Spinal cord (tissue), 9 donors: ENCODE measurements at regions not wholly inside any gene's neighbourhood (a gene's known extent, or its start where the extent isn't known, plus 50 kb on each side); places are given as distances from the start of the nearest gene placed in this dataset.
A peak's percentile ranks its signal among the peaks of the same experiment; 100 is the strongest.
"Not testable (repeated sequence)": the region's sequence is repeated elsewhere in the genome, so short reads cannot be mapped to it uniquely, and the experiment has no call there.

Source experiments
- DNase-seq, 6 donors: peaks; one replicate each; pipeline versions ENCODE4 v3.0.0 to v3.0.0-alpha.2; 2013 to 2015; ENCODE audit warnings: low spot score in 6 of 6, low read depth in 4 of 6
- H3K27ac ChIP-seq: one replicate; pipeline ENCODE4 v1.5.1; 2013; ENCODE audit warnings: low read depth, low read length, control low read depth
- H3K27me3 ChIP-seq: one replicate; pipeline ENCODE4 v1.6.1; 2013; ENCODE audit warnings: low read length; ENCODE audit not compliant: control insufficient read depth, insufficient read depth
- H3K36me3 ChIP-seq: one replicate; pipeline ENCODE4 v1.6.1; 2013; ENCODE audit warnings: low read length; ENCODE audit not compliant: control insufficient read depth, insufficient read depth
- H3K4me1 ChIP-seq: one replicate; pipeline ENCODE4 v1.6.1; 2013; ENCODE audit warnings: low read length; ENCODE audit not compliant: control insufficient read depth, insufficient read depth
- H3K4me3 ChIP-seq: one replicate; pipeline ENCODE4 v1.5.1; 2013; ENCODE audit warnings: low read depth, low read length, control low read depth
- H3K9me3 ChIP-seq: one replicate; pipeline ENCODE4 v1.6.1; 2013; ENCODE audit warnings: low read length; ENCODE audit not compliant: control insufficient read depth, insufficient read depth
- WGBS: methylation state at CpG from one replicate; pipeline ENCODE4 v1.1.5; 2013; ENCODE audit warnings: missing lambda C conversion rate; ENCODE audit not compliant: insufficient coverage; 5-methylcytosine and 5-hydroxymethylcytosine counted together
- donor health status: healthy.

DNA sequence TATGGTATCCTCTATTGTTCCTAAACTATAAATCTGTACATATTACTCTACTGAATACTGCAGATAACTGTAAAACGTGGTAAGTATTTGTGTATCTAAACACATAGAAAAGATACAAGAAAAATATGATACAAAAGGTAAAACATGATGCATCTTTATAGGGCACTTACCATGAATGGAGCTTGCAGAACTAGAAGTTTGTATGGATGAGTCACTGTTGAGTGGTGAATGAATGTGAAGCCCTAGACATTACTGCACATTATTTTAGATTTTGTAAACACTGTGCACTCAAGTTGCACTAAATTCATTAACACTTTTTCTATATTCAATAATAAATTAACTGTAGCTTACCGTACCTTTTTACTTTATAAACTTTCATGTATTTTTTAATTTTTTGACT is 357.5 kb downstream of the ZWINT start:
- WGBS: no CpG with 5 or more reads among the region's 2 CpGs
- H3K27me3 ChIP-seq: no peaks in the 10 kb centered on the region
- no peak for DNase-seq

DNA sequence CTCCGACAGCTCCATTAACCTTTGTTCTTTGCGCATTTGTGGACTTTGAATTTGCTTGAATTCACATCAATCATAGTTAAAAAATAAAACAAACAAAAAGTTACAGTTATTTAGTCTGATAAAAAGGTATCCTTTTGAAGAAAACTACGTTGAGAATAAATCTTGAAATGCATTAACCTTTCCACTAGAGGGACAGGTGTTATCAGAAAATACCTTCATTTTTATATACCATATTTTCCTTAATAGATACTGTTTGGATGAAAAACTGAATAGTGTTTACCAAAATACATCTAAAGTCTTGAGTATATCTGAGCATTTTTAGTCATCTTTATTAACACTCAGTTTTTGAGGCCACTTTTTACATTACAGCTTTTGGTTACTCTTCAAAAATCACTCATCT is 371.9 kb downstream of the ZWINT start:
- Histone ChIP-seq H3K36me3 (no peaks in the 10 kb centered on the region), H3K4me1 (no peaks in the 10 kb centered on the region), H3K9me3 (no peaks in the 10 kb centered on the region), H3K27ac (no peak overlapping the region), H3K27me3 (no peaks in the 10 kb centered on the region), H3K4me3 (no peak overlapping the region)
- WGBS: no CpG with 5 or more reads among the region's 3 CpGs
- no peak for DNase-seq

More for the DNA sequence above, 357.5 kb downstream of the ZWINT start:
- Histone ChIP-seq H3K27ac (no peak overlapping the region), H3K36me3 (no peaks in the 10 kb centered on the region), H3K9me3 (no peaks in the 10 kb centered on the region), H3K4me1 (no peaks in the 10 kb centered on the region), H3K4me3 (no peak overlapping the region)

DNA sequence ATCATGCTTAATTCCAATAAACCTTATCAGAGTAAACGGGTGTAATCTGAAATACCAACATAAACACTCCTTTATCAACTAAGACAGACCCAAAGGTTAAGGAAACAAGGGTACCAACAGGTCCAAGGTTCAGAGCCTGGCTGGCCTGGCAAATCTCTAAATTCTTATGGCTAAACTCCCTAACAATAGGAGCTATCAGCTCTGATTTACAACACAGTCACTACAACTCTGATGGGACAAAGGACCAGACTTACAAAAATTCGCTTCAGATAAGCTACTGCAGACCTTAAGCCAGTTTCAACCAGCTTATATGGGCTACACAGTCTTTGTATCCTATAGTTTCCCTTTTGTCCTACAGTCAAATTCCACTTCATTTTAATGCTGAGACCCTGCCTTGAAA is 381.9 kb downstream of the ZWINT start:
- no peaks in the 10 kb centered on the region for H3K27me3 ChIP-seq
- 57% methylated on average over 1 of the region's 2 CpGs for WGBS
- H3K9me3 ChIP-seq: no peaks in the 10 kb centered on the region
- no peak for DNase-seq
- no peak overlapping the region for H3K27ac ChIP-seq
- H3K4me3 ChIP-seq: no peak overlapping the region
- no peaks in the 10 kb centered on the region for H3K36me3 ChIP-seq
- H3K4me1 ChIP-seq: no peaks in the 10 kb centered on the region

GRCh38 chr10:55966101-55966500 is 395.0 kb downstream of the ZWINT start:
- Histone ChIP-seq H3K4me1 (no peaks in the 10 kb centered on the region), H3K4me3 (no peak overlapping the region), H3K27ac (no peak overlapping the region), H3K36me3 (no peaks in the 10 kb centered on the region), H3K9me3 (no peaks in the 10 kb centered on the region), H3K27me3 (no peaks in the 10 kb centered on the region)
- 100% methylated on average over 1 of the region's 2 CpGs for WGBS
- DNase-seq: peak in 1 of 6 donors; percentile 67

GRCh38 chr10:55943403-55943802 is 417.7 kb downstream of the ZWINT start:
- no peaks in the 10 kb centered on the region for H3K27me3 ChIP-seq
- no peaks in the 10 kb centered on the region for H3K4me1 ChIP-seq
- no peaks in the 10 kb centered on the region for H3K36me3 ChIP-seq
- no CpG with 5 or more reads among the region's 3 CpGs for WGBS
- no peak overlapping the region for H3K4me3 ChIP-seq
- no peaks in the 10 kb centered on the region for H3K9me3 ChIP-seq
- H3K27ac ChIP-seq: no peak overlapping the region
- no peak for DNase-seq

GRCh38 chr10:55929291-55929690 is 431.8 kb downstream of the ZWINT start:
- DNase-seq: no peak
- Histone ChIP-seq H3K36me3 (no peaks in the 10 kb centered on the region), H3K9me3 (no peaks in the 10 kb centered on the region), H3K27ac (no peak overlapping the region), H3K4me3 (no peak overlapping the region), H3K4me1 (no peaks in the 10 kb centered on the region), H3K27me3 (no peaks in the 10 kb centered on the region)
- no CpG with 5 or more reads among the region's 1 CpG for WGBS

GRCh38 chr10:55899472-55900147 is 461.4 kb downstream of the ZWINT start:
- H3K4me1 ChIP-seq, H3K4me3 ChIP-seq, H3K9me3 ChIP-seq, H3K36me3 ChIP-seq, DNase-seq, H3K27me3 ChIP-seq, H3K27ac ChIP-seq: not testable (repeated sequence)
- 83% methylated on average over 18 of the region's 25 CpGs for WGBS

DNA sequence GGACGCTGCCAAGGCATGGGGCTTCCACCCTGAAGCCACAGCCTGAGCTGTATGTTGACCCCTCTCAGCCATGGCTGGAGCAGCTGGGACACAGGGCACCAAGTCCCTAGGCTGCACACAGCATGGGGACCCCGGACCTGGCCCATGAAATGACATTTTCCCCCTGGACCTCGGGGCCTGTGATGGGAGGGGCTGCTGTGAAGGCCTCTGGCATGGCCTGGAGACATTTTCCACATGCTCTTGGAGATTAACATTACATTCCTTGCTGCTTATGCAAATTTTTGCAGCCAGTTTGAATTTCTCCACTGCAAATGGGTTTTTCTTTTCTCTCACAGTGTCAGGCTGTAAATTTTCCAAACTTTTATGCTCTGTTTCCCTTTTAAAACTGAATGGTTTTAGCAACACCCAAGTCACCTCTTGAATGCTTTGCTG is 463.6 kb downstream of the ZWINT start:
- no peak for DNase-seq
- H3K9me3 ChIP-seq: peaks cover 1% of the 10 kb centered on the region
- H3K27me3 ChIP-seq: no peaks in the 10 kb centered on the region
- no peaks in the 10 kb centered on the region for H3K36me3 ChIP-seq
- no peak overlapping the region for H3K27ac ChIP-seq
- 89% methylated on average over 3 of the region's 3 CpGs for WGBS
- H3K4me3 ChIP-seq: no peak overlapping the region
- H3K4me1 ChIP-seq: peaks cover 4% of the 10 kb centered on the region

GRCh38 chr10:55892276-55892675 is 468.8 kb downstream of the ZWINT start:
- Histone ChIP-seq H3K4me3 (no peak overlapping the region), H3K27ac (no peak overlapping the region), H3K27me3 (no peaks in the 10 kb centered on the region), H3K9me3 (no peaks in the 10 kb centered on the region), H3K4me1 (peaks cover 2% of the 10 kb centered on the region), H3K36me3 (no peaks in the 10 kb centered on the region)
- no peak for DNase-seq
- WGBS: no CpG with 5 or more reads among the region's 1 CpG

DNA sequence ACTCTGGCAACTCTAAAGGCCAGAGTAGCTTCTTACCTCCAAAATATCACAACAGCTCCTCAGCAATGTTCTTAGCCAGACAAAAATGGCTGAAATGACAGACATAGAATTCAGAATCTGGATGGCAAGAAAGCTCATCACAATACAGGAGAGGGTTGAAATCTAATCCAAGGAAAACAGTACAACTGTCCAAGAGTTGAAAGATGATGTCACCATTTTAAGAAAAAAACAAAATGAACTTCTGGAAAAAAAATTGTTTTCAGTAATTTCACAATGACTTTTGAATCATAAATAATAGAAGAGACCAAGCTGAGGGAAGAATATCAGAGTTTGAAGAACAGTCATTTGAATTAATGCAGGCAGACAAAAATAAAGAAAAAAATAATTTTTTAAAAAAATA is 479.5 kb downstream of the ZWINT start:
- no peak overlapping the region for H3K27ac ChIP-seq

More for the DNA sequence above, 479.5 kb downstream of the ZWINT start:
- Histone ChIP-seq H3K27me3 (no peaks in the 10 kb centered on the region), H3K36me3 (no peaks in the 10 kb centered on the region), H3K9me3 (no peaks in the 10 kb centered on the region), H3K4me1 (no peaks in the 10 kb centered on the region), H3K4me3 (no peak overlapping the region)
- no peak for DNase-seq
